GM19463 (cell line): ENCODE measurements at regions not wholly inside any gene's neighbourhood (a gene's known extent, or its start where the extent isn't known, plus 50 kb on each side); places are given as distances from the start of the nearest gene placed in this dataset.
"Not testable (repeated sequence)": the region's sequence is repeated elsewhere in the genome, so short reads cannot be mapped to it uniquely, and the experiment has no call there.

ENCODE experiments used
- ATAC-seq: cut with Tn5 transposase; IDR thresholded peaks from one replicate; pipeline ENCODE4 v1.9.1; 2021; ENCODE audit warnings: mild to moderate bottlenecking, moderate library complexity; ENCODE audit not compliant: unreplicated experiment

- no peak for ATAC-seq
Measured at GRCh38 chr13:94906605-94907004, 194.3 kb upstream of the SOX21 start.

GRCh38 chr13:94902722-94903407 lies 190.5 kb upstream of the SOX21 start:
- ATAC-seq, result no peak

- ATAC-seq, result no peak
Measured at GRCh38 chr13:94901070-94901469, 188.7 kb upstream of the SOX21 start.

- no peak for ATAC-seq
Measured at GRCh38 chr13:94896719-94897317, 184.5 kb upstream of the SOX21 start.

- ATAC-seq, result no peak
Measured at GRCh38 chr13:94896238-94896637, 183.9 kb upstream of the SOX21 start.

GRCh38 chr13:94886191-94886590 lies 173.8 kb upstream of the SOX21 start:
- ATAC-seq, result no peak

GRCh38 chr13:94880463-94880862 lies 168.1 kb upstream of the SOX21 start:
- no peak for ATAC-seq

- ATAC-seq, result no peak
Measured at GRCh38 chr13:94878602-94879165, 166.3 kb upstream of the SOX21 start.

GRCh38 chr13:94864474-94864873 lies 152.1 kb upstream of the SOX21 start:
- no peak for ATAC-seq

GRCh38 chr13:94860981-94861407 lies 148.6 kb upstream of the SOX21 start:
- ATAC-seq, result peak; percentile 80

GRCh38 chr13:94859811-94860210 lies 147.5 kb upstream of the SOX21 start:
- ATAC-seq, result no peak

GRCh38 chr13:94859278-94859691 lies 146.9 kb upstream of the SOX21 start:
- no peak for ATAC-seq

GRCh38 chr13:94858856-94859255 lies 146.5 kb upstream of the SOX21 start:
- no peak for ATAC-seq

GRCh38 chr13:94854688-94855087 lies 142.3 kb upstream of the SOX21 start:
- ATAC-seq, result no peak

GRCh38 chr13:94851576-94851975 lies 139.2 kb upstream of the SOX21 start:
- no peak for ATAC-seq

GRCh38 chr13:94849254-94849653 lies 136.9 kb upstream of the SOX21 start:
- ATAC-seq, result no peak

GRCh38 chr13:94842901-94843300 lies 130.6 kb upstream of the SOX21 start:
- no peak for ATAC-seq

- not testable (repeated sequence) for ATAC-seq
Measured at GRCh38 chr13:94837056-94837455, 124.7 kb upstream of the SOX21 start.

GRCh38 chr13:94829837-94830365 lies 117.6 kb upstream of the SOX21 start:
- ATAC-seq, result no peak

GRCh38 chr13:94829185-94829836 lies 117.0 kb upstream of the SOX21 start:
- no peak for ATAC-seq

GRCh38 chr13:94827566-94827965 lies 115.2 kb upstream of the SOX21 start:
- no peak for ATAC-seq

GRCh38 chr13:94825507-94825906 lies 113.2 kb upstream of the SOX21 start:
- ATAC-seq, result no peak
